Body of pancreas (tissue), 4 donors: ENCODE measurements at regions not wholly inside any gene's neighbourhood (a gene's known extent, or its start where the extent isn't known, plus 50 kb on each side); places are given as distances from the start of the nearest gene placed in this dataset.

Experiments
- CTCF ChIP-seq, 7 experiments: fragments of 450-650 bp in 4 of 7; fragments of 200-600 bp in 3 of 7; sonication (generic) in 3 of 7; IDR thresholded peaks; one replicate each; pipeline ENCODE4 v1.5.1; 2016 to 2019; ENCODE audit warnings: antibody characterized with exemption in 7 of 7
- POLR2A ChIP-seq, 3 donors: fragments of 450-650 bp; IDR thresholded peaks; one replicate each; pipeline ENCODE4 v1.6.1; 2016; ENCODE audit warnings: antibody characterized with exemption in 3 of 3, mild to moderate bottlenecking in 2 of 3

DNA sequence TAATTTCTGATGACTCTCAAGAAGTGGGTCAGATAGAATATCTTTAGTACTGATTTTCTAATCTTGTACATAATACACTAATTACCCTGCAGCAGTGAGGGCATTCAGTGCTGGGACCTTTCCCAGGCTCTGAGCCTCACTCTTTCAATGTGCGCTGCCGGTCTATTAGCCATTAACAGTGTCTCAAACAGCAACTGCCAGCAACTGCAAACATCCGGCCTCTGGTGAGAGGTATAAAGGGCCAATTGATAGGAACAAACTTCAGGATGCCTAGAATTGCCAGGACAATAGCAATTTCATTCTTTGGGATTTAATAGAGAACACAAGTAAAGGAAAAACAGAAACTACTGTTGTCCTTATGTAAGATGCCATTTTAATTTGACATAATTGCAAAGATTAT is 604.4 kb upstream of the SPRY2 start:
- TF ChIP-seq CTCF (IDR thresholded peaks at IDR 0.05) (no peak), POLR2A (IDR thresholded peaks at IDR 0.05) (no peak)
